ENCODE measurements at regions not wholly inside any gene's neighbourhood (a gene's known extent, or its start where the extent isn't known, plus 50 kb on each side); places are given as distances from the start of the nearest gene placed in this dataset.

DNA sequence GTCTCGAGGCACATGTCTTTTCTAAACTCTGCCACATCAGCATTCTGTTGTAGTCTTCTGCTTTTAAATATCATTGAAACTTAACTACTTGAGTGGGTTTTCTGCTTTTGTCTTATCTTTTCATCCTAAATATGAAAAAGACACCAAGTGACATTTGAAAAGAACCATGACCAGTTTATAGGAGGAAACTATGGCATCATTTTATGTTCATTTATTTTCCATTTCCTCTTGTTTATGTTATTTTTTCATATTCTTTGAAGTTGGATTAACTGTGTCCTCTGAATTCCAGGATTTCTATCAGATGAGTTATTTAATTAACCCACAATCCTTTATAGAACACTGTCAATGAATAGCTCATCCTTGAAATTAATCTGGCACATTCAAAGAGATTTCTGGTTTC lies 93.4 kb upstream of the ARHGAP28 start:
- H3K4me3 Mint-ChIP-seq (ENCODE audit: unreplicated experiment) = no peak overlapping the region
- no peak for DNase-seq (ENCODE audit: extremely low spot score, unreplicated experiment)
- no peak for TF ChIP-seq CTCF (IDR thresholded peaks at IDR 0.05)
- H3K4me1 Mint-ChIP-seq (ENCODE audit: unreplicated experiment) = peaks cover 23% of the 10 kb centered on the region
- no peak overlapping the region for H3K27ac Mint-ChIP-seq (ENCODE audit: unreplicated experiment)
- H3K36me3 Mint-ChIP-seq (ENCODE audit: unreplicated experiment) = no peaks in the 10 kb centered on the region
- peaks cover 6% of the 10 kb centered on the region for H3K27me3 Mint-ChIP-seq (ENCODE audit: unreplicated experiment)
- H3K9me3 Mint-ChIP-seq (ENCODE audit: unreplicated experiment) = peaks cover 10% of the 10 kb centered on the region

DNA sequence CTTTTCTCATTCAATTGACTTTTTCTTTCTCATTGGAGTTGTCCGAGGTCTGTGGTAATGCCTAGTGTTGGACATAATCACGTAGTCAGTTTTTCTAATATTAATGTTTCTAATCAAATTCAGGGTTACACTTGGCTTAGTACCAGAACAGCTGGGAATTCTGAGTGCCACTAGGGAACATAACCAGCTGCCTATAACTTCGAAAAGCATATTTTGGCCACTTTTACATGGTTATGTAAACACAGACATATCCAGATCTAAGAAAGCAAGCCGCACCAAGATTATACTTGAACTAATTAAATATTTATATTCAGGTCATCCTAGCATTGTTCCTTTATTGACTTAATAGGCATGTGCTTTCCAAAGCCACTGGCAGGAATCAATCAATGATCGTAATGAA lies 91.1 kb upstream of the ARHGAP28 start:
- TF ChIP-seq CTCF (IDR thresholded peaks at IDR 0.05) = no peak
- Mint-ChIP-seq H3K4me1 (ENCODE audit: unreplicated experiment) (peaks cover 13% of the 10 kb centered on the region), H3K27ac (ENCODE audit: unreplicated experiment) (no peak overlapping the region), H3K27me3 (ENCODE audit: unreplicated experiment) (peaks cover 14% of the 10 kb centered on the region), H3K4me3 (ENCODE audit: unreplicated experiment) (no peak overlapping the region), H3K36me3 (ENCODE audit: unreplicated experiment) (no peaks in the 10 kb centered on the region), H3K9me3 (ENCODE audit: unreplicated experiment) (no peaks in the 10 kb centered on the region)
- DNase-seq (ENCODE audit: extremely low spot score, unreplicated experiment) = no peak

GRCh38 chr18:6639305-6639704 lies 90.2 kb upstream of the ARHGAP28 start:
- no peaks in the 10 kb centered on the region for H3K36me3 Mint-ChIP-seq (ENCODE audit: unreplicated experiment)
- peaks cover 5% of the 10 kb centered on the region for H3K4me1 Mint-ChIP-seq (ENCODE audit: unreplicated experiment)
- no peak overlapping the region for H3K4me3 Mint-ChIP-seq (ENCODE audit: unreplicated experiment)
- no peak overlapping the region for H3K27ac Mint-ChIP-seq (ENCODE audit: unreplicated experiment)
- no peak for DNase-seq (ENCODE audit: extremely low spot score, unreplicated experiment)
- TF ChIP-seq CTCF (IDR thresholded peaks at IDR 0.05) = no peak
- peaks cover 20% of the 10 kb centered on the region for H3K27me3 Mint-ChIP-seq (ENCODE audit: unreplicated experiment)
- H3K9me3 Mint-ChIP-seq (ENCODE audit: unreplicated experiment) = no peaks in the 10 kb centered on the region

DNA sequence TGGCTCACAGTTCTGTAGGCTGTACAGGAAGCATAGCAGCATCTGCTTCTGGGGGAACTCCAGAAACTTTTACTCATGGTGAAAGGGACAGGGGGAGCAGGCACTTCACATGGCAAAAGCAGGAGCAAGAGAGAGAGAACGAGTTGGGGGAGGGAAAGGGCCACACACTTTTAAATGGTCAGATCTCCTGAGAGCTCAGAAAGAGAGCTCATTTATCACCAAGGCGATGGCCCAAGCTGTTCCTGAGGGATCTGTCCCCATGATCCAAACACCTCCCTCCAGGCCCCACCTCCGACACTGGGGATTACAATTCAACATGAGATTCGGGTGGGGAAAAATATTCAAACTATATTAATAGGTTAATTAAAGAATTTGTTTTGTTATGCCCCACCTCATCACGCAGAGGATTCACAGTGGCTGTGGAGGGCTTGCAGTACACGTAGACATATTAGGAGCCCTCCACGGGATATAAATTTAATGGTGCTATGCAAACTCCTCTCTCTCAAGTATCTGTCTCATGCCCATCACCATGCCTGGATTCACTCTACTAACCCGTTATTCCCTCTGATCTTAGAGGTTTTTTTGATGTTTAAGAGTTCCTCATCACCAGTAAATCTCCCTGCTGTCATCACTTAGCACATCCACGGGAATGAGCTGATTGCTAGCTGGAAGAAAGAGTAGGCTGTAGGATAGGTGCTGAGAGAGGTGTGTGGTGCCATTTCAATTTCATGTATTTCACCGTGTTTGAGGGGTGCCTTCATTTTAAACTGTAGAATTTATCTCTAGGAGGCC lies 84.5 kb upstream of the ARHGAP28 start:
- Mint-ChIP-seq H3K27ac (ENCODE audit: unreplicated experiment) (no peak overlapping the region), H3K36me3 (ENCODE audit: unreplicated experiment) (no peaks in the 10 kb centered on the region), H3K27me3 (ENCODE audit: unreplicated experiment) (peaks cover 36% of the 10 kb centered on the region), H3K4me1 (ENCODE audit: unreplicated experiment) (peaks cover 3% of the 10 kb centered on the region), H3K4me3 (ENCODE audit: unreplicated experiment) (no peak overlapping the region), H3K9me3 (ENCODE audit: unreplicated experiment) (no peaks in the 10 kb centered on the region)
- no peak for DNase-seq (ENCODE audit: extremely low spot score, unreplicated experiment)
- TF ChIP-seq CTCF (IDR thresholded peaks at IDR 0.05) = no peak

GRCh38 chr18:6646801-6647200 lies 82.7 kb upstream of the ARHGAP28 start:
- no peak for TF ChIP-seq CTCF (IDR thresholded peaks at IDR 0.05)
- no peaks in the 10 kb centered on the region for H3K36me3 Mint-ChIP-seq (ENCODE audit: unreplicated experiment)
- H3K4me3 Mint-ChIP-seq (ENCODE audit: unreplicated experiment) = no peak overlapping the region
- no peaks in the 10 kb centered on the region for H3K9me3 Mint-ChIP-seq (ENCODE audit: unreplicated experiment)
- DNase-seq (ENCODE audit: extremely low spot score, unreplicated experiment) = no peak
- H3K27me3 Mint-ChIP-seq (ENCODE audit: unreplicated experiment) = peaks cover 50% of the 10 kb centered on the region
- peaks cover 3% of the 10 kb centered on the region for H3K4me1 Mint-ChIP-seq (ENCODE audit: unreplicated experiment)
- no peak overlapping the region for H3K27ac Mint-ChIP-seq (ENCODE audit: unreplicated experiment)
